GM21526 (cell line): ENCODE measurements at regions not wholly inside any gene's neighbourhood (a gene's known extent, or its start where the extent isn't known, plus 50 kb on each side); places are given as distances from the start of the nearest gene placed in this dataset.

ENCODE experiments used
- ATAC-seq: cut with Tn5 transposase; IDR thresholded peaks from one replicate; pipeline ENCODE4 v1.9.1; 2021; ENCODE audit warnings: moderate library complexity; ENCODE audit not compliant: unreplicated experiment, low FRiP score

DNA sequence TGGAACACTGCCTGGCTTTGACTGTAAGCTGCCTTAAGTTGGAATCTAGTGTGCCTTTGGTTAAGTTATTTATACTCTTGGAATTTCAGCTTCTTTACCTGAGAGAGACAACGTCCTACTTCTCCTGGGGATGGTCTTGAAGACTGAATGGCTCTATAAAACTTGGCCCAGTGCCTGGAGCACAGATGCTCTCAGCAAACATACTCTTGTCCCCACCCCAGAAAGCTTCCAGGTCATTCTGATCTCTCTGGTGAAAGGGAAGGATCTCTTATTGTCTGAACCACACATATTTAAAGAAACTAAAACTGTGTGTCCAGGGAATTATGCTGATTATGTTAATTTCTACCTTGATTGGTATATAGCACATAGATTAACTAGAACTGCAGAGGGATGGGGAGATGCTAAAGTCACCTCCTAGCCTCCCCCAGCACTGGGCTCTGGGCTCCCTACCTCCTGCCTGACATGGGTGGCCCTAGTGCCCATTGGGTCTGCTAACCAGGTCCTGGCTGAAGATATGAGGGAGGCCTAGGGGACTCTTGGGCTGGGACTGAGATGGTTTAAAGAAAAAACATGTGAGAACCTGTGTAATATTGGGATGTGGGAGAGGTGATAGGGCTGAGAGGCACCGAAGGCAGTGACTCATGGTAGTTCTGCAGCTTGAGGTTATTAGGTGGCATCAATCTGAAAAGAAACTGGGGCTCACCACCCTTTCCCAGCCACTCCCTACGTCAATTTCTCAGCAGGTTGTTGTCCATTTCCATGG is 171.0 kb downstream of the RPLP1 start:
- ATAC-seq, result no peak

DNA sequence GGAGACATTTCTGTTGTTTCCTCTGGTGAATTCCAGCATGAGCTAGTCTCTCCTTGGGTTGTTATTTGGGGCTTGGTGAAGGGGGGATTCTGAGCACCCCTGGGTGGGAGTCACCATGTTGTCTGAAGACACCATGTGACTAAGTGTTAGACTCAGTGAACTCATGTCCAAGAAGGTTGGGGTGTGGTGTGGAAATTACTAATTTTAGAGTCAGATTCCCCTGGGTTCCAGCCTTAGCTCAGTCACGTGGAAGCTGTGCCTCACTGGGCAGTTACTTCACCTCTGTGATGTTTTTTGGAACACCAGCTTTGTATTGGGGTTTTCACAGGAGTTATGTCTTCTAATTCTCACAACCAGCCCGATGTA is 171.5 kb downstream of the RPLP1 start:
- no peak for ATAC-seq

DNA sequence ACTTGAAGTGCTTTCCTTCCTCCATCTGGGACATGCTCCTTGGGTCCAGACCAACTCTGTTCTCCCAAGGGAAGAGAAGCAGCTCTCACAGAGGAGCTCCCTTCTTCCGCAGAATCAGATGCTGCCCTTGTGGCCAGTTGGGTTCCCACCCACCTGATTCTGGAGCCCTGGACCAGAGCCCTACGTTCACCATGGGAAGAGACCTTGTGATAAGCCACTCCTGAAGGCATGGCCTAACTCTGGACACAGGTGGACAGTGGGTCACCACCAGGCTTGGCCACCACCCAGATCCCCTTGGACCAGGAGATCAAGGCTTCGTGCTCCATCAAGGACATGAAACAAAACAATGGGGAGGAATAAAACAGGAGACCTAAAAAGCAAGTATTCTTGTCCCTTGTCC is 172.2 kb downstream of the RPLP1 start:
- no peak for ATAC-seq

DNA sequence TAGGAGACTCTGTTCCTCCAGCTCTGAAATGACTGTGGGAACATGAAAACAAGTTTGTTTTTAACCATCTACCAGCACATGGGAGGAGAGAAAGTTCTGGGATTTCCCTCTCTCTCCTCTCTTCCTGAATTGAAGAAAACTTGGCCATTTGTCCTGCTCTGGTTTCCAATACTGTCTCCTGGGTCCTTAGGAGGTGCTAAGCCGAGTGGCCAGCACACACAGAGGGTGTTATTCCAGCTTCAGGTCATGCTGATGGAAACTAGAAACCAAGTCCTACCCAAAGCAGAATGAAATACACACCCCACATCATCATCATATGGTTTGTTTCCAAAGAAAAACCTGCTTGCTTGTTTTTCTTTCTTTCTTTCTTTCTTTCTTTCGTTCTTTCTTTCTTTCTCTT is 172.7 kb downstream of the RPLP1 start:
- ATAC-seq, result no peak

DNA sequence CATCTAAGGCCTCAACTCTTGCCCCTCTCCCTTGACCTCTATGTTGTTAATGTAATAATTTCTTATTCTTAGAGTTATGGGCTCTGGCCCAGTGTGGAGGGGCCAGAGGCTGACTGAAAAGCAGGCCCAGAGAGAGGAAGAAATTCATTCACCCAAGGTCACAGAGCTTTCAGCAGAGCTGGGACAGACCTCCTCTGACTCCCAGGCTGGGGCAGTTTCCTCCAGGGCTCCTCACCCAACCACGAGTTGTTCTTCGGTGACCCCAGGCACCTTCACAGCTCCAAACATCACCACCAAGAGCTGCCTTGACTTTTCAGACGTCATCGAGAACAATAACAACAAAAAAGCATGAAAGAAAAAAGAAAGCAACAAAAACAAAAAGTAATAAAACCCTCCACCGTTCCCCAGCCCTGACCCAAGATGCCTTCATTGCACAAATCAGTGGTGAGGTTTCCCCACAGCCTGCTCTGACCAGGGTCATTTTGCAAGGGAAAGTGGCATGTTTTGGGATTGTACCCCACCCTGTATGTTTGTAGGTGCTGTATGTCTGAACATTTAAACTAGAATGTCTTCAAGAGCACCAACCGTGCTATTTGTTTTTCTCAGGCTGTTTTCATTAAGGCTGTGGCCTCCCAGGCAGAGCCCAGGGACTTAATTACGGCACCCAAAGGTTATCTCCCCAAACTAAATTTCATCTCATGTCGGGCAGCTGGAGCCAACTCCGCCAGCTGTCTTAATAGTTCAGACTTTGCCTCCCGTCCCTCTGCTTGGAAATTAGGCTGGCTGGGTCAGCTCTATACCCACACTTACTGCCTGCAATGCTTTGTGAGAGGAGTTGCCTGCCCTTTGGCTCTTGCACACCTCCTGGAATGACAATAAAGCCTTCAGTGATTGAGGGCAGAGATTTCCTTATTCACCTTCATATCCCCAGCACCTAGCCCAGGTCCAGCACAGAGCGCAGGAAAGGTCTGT is 173.8 kb downstream of the RPLP1 start:
- no peak for ATAC-seq

DNA sequence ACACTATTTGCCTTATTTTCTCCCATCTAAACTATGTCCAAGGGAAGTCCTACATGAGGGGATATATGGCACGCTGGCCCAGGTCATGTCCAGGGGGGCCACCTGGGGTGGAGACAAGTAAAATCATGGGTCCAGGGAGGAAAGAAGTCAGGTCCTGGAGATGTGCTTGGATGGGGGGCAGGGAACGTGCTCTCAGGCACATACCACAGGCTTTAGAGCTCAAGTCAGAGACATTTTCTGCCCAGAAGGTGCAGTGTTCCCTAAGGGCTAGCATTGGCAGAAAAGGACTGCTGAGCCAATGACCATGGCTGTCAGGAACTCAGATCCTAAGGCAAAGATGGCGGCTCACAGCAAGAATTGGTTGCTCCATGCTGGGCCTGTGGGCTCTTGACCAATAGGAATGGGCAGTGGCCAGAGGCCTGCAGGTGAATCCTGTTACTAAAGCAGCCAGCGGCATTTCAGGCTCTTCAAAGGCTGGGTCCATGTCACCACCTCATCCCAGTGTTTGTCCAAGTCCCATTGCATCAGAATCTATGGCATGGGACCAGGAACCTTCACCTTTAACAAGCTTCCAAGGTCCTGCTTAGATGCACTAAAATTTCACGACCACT is 175.0 kb downstream of the RPLP1 start:
- ATAC-seq, result no peak

DNA sequence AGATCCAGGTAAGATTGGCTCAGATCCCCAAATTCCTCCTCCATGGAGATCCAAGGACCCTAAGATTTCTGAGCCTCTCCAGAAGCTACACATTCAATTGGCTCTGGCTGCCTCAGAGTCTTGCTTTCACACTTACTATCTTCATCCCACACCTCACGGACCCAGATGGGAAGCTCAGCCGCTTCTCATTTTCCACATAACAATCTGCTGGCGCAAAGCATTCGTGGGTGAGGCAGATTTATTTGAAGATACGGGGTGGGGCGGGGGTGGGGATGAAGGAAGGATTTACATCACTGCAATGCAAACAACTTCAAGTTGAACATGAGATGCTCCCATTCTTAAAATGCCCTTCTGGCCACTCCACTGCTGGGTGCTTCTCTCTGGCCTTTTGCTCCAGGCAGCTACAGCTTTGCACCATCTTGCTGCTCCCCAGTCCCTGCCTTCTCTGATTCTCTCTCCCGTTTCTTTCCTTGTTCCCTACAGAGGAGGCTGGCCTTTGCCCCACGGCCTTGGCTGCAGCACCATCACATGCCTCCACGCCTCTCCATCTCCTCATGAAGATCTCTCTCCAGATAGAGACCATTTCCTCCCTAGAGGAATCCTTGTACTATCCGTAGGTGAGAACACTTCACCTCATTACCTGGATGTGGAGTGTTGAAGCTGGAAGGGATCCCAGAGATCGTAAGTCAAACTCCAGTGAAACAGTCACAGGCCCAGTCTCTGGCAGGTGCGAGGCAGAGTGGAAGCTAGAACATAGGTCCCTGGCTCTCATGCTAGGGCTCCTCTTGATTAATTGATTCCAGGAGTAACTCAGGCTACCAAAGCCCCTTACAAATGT is 175.9 kb downstream of the RPLP1 start:
- no peak for ATAC-seq

DNA sequence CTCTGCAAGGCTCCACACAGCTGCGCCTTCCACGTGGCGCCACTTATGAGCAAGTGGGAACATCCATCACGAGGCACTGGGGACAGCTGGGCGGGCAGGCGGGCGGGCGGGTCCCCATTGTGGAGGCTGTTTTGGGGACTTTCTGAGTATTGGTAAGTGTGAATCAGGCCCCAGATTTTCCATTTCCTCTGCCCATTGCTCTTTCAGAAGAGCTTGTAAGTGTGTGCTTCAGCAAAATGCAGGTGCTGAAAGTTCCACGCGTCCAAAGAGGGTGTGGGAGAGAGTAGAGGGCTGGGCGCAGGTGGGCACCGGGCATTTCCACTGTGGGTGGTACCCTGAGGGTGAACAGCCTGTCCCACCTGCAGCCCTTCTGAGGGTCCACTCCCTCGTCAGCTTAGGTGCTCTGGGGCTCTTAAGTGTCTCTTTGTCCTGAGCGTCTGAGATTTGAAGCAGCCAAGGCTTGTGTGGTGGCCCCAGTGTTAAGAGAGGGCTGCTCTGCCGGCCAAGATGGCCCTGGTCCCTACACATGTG is 177.1 kb downstream of the RPLP1 start:
- ATAC-seq, result no peak

DNA sequence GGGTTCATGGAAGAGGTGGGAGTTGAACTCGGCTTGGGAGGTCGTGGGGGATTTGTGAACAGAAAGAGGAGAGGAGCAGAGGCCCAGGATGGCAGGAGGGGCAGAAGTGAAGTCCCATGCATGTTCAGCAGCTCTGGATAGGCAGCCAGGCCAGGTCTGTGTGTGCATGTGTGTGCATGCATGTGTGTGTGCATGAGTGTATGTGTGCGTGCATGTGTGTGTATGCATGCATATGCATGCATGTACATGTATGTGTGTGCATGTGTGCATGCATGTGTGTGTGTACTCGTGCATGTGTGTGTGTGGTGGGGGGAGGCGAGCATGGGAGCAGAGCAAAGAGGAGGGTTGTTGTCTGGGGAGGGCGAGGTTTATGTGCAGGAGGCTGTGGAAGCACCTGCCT is 178.4 kb downstream of the RPLP1 start:
- ATAC-seq, result no peak

DNA sequence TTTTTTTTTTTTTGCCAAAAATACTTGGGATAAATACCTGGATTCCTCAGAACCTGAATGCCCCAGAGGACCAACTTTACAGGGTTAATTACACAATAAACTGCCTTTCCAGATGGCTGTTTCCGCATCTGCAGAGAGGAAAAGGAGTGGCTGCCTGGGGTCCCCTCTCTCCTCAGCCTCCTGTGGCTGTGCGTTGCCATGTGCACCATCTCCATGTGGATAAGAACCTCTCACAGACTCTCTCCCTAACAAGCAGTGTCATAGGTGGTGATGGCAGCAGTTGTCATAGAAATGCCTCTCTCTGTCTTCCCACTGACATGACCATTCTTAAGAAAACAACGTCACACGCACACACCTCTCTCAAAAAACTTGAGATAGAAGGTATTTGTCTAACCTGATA is 179.4 kb downstream of the RPLP1 start:
- no peak for ATAC-seq

DNA sequence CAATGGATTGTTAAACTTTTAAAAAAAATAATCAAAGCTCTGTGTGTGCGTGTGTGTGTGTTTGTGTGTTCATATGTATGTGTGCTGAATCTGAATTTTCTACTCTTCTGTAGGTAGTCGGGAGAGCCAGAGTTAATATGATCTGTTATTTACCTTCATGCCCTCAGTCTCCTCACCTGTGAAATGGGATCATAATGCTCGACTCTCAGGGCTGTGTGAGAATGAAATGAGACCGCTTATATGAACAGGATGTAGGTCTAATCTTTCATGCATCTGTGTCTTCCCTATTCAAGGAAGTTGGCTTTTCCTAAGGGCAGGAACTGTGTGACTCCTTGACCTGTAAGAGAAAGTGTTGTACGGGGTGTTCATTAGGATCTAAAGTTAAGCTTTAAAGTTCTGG is 182.2 kb downstream of the RPLP1 start:
- no peak for ATAC-seq

DNA sequence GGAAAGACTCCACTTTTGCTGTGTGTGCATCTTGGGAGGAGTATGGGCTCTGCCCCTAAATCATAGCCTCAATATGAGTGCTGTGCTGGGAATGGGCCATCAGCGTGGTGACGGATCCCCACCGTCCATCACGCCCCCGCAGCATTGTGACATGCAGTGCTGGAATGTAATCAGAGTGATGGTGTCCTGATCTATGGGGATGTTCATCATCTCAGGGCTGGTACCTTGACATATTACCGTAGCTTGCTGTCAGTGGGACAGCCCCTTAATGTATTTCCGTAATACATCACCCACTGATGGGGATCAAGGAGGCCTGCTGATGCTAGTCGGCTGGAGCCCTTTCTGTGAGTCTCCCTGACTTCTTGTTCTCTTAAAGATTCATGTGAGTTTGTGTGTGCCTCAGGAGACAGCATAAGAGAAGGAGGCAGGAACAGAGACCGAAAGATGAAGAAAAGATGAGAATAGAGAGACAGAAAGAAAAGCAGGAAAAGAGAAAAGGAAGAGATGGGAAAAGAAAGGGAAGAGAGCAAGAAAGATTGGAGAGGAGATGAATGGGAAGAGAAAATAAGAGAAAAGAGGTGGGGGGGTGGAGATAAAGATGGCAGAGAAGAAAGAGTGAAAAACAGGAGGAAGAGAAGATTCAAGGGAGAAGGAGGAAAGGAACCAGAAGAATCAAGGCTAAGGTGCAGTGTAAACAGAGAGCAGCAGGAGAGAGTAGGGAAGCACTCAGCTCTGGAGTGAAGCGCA is 183.7 kb downstream of the RPLP1 start:
- no peak for ATAC-seq

DNA sequence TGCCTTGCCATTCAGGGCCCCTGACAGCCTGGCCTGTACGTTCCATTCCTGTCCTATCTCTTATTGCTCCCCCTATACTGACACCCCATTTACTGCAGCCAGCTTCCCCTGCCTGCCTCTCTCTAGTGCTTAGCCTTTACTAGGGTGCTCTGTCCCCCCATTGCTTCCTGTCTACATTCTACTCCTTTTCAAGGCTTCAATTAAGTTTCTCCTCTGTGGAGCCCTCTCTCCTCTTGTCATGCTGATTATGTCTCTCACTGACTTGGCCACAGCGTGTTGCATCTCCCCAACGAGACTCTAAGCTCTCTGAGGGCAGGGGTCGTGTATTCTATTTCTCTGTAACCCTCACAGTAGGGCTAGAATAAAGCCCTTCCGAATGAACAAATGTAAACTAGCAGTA is 185.2 kb downstream of the RPLP1 start:
- ATAC-seq, result no peak

DNA sequence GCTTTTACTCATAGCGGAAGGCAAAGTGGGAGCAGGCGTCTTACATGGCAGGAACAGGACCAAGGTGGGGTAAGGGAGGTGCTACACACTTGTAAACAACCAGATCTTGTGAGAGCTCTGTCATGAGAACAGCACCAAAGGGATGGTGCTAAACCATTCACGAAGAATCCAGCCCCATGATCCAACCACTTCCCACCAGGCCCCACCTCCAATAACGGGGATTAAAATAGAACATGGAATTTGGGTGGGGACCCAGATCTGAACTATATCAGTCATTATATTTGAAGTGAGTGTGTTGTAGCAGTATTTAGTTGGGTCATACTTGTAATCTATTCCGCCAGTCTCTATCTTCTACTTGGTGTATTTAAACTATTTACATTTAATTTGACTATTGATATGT is 190.9 kb downstream of the RPLP1 start:
- ATAC-seq, result no peak

DNA sequence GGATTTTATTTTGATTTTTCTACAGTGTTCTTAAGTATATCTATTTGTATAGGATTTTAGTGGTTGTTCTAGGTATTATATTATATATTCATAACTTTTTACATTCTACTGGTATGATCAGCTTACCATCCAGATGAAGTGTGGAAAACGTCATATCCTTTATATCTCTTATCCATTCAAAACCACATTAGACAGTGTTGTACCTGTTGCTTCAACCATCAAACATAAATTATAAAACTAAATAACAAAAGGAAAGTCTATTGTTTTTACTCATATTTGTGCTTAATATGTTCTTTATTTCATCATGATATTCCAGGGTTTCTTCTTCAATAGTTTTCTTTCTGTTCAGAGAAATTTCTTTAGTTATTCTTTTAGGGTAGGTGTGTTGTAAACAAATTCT is 191.4 kb downstream of the RPLP1 start:
- no peak for ATAC-seq

DNA sequence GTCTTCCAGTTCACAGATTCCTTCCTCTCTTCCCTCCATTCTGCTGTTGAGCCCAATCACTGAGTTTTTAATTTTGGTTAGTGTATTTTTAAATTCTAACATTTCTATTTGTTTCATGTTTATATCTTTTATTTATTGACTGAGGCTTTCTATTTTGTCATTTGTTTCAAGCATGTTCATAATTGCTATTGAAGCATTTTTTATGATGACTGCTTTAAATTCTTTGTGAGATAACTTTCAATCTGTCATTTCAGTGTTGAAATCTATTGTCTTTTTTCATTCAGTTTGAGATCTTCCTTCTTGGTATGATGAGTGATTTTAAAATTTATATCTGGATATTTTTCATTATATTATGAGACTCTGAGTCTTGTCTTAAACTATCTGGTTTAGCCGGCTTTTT is 192.3 kb downstream of the RPLP1 start:
- ATAC-seq, result no peak

DNA sequence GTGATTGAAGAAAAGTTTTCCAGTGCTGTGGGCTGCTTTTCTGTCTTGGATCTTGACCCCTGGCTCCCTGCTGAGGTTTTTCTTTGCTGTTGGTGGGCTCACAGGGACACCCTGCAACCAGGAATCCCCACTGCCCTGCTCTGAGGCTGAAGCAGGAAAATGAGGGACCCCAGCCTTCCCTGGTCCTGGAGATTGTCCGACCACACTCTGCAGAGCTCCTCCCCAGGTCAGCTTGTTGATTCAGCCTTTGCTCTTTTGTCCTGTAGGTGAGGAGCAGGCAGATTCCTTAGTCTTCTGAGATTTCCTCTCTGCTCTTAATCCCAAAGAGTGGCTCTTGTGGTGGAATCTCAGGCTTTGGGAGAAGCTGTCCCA is 194.5 kb downstream of the RPLP1 start:
- ATAC-seq, result no peak

DNA sequence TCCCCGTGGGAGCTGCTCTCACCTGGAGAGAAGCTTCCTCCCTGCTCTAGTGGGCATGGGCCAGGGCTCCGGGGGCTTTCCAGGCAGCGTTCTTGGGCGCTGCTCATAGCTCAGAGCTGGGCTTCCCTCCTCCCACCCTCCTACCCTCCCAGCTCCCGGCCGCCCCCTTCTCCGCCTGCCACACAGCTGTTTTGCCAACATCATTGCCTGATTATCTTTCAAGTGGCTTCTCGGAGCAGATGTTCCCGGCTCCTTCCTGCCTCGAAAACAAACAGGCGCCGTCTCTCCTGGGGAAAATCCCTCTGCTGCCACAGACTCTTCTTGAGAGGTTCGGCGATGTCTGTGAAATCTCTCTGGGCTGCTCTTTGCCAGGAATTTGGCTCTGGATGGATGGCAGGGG is 195.6 kb downstream of the RPLP1 start:
- ATAC-seq, result no peak
